ENCODE measurements at regions not wholly inside any gene's neighbourhood (a gene's known extent, or its start where the extent isn't known, plus 50 kb on each side); places are given as distances from the start of the nearest gene placed in this dataset.

- TF ChIP-seq CTCF (IDR thresholded peaks at IDR 0.05) (no peak), REST (IDR thresholded peaks at IDR 0.05; ENCODE audit: insufficient read depth in 1 of 2, low read depth in 2 of 2, low read length in 1 of 2) (no peak)
These were observed 60.4 kb upstream of the HAO2 start for GRCh38 chr1:119308130-119308700.

Data from Panc1 (cell line).